Colon (tissue), 2 donors: ENCODE measurements at regions not wholly inside any gene's neighbourhood (a gene's known extent, or its start where the extent isn't known, plus 50 kb on each side); places are given as distances from the start of the nearest gene placed in this dataset.

Experiments
- FAIRE-seq: peaks from 2 replicates; lab custom pipeline; 2012; peaks lifted over from hg19 to GRCh38; lab: Jason Lieb, UNC
- donor health status: control.
- donor health status: control.

GRCh38 chr1:189369612-189370011 is 1108.1 kb downstream of the BRINP3 start:
- no peak for FAIRE-seq

- FAIRE-seq: no peak
Observed at GRCh38 chr1:189374816-189375215, 1102.8 kb downstream of the BRINP3 start.

- FAIRE-seq: no peak
Observed at GRCh38 chr1:189405419-189405818, 1072.2 kb downstream of the BRINP3 start.

- FAIRE-seq: no peak
Observed at GRCh38 chr1:189409774-189410173, 1067.9 kb downstream of the BRINP3 start.

GRCh38 chr1:189424746-189425331 is 1052.8 kb downstream of the BRINP3 start:
- no peak for FAIRE-seq

GRCh38 chr1:189429610-189430009 is 1048.1 kb downstream of the BRINP3 start:
- FAIRE-seq: no peak

GRCh38 chr1:189431447-189431846 is 1046.2 kb downstream of the BRINP3 start:
- FAIRE-seq: no peak

GRCh38 chr1:189432753-189433152 is 1044.9 kb downstream of the BRINP3 start:
- FAIRE-seq: no peak

GRCh38 chr1:189434461-189434860 is 1043.2 kb downstream of the BRINP3 start:
- no peak for FAIRE-seq

GRCh38 chr1:189435398-189435797 is 1042.3 kb downstream of the BRINP3 start:
- no peak for FAIRE-seq

- FAIRE-seq: no peak
Observed at GRCh38 chr1:189438808-189439207, 1038.9 kb downstream of the BRINP3 start.

- FAIRE-seq: no peak
Observed at GRCh38 chr1:189463166-189463565, 1014.5 kb downstream of the BRINP3 start.

GRCh38 chr1:189496768-189497167 is 980.9 kb downstream of the BRINP3 start:
- FAIRE-seq: no peak

- no peak for FAIRE-seq
Observed at GRCh38 chr1:189499736-189500135, 977.9 kb downstream of the BRINP3 start.

GRCh38 chr1:189500778-189501177 is 976.9 kb downstream of the BRINP3 start:
- FAIRE-seq: no peak

- no peak for FAIRE-seq
Observed at GRCh38 chr1:189510827-189511226, 966.8 kb downstream of the BRINP3 start.

GRCh38 chr1:189513091-189513490 is 964.6 kb downstream of the BRINP3 start:
- no peak for FAIRE-seq

GRCh38 chr1:189522441-189522840 is 955.2 kb downstream of the BRINP3 start:
- FAIRE-seq: no peak

- FAIRE-seq: no peak
Observed at GRCh38 chr1:189524501-189524900, 953.2 kb downstream of the BRINP3 start.

GRCh38 chr1:189530162-189530561 is 947.5 kb downstream of the BRINP3 start:
- FAIRE-seq: no peak

- FAIRE-seq: no peak
Observed at GRCh38 chr1:189538271-189538670, 939.4 kb downstream of the BRINP3 start.

GRCh38 chr1:189550498-189550897 is 927.2 kb downstream of the BRINP3 start:
- no peak for FAIRE-seq

GRCh38 chr1:189563784-189564183 is 913.9 kb downstream of the BRINP3 start:
- FAIRE-seq: no peak

GRCh38 chr1:189567890-189568289 is 909.8 kb downstream of the BRINP3 start:
- FAIRE-seq: no peak

- no peak for FAIRE-seq
Observed at GRCh38 chr1:189596197-189596596, 881.5 kb downstream of the BRINP3 start.
